Muscle of leg (tissue), 3 donors: ENCODE measurements at regions not wholly inside any gene's neighbourhood (a gene's known extent, or its start where the extent isn't known, plus 50 kb on each side); places are given as distances from the start of the nearest gene placed in this dataset.

Experiments used
- DNase-seq: peaks from one replicate; pipeline ENCODE4 v3.0.0; 2013
- H3K27ac ChIP-seq: one replicate; pipeline ENCODE4 v1.5.1; 2013; ENCODE audit warnings: mild to moderate bottlenecking, low read length, control low read depth
- H3K27me3 ChIP-seq: one replicate; pipeline ENCODE4 v1.6.1; 2013; ENCODE audit warnings: low read length; ENCODE audit not compliant: control insufficient read depth, insufficient read depth
- H3K36me3 ChIP-seq: one replicate; pipeline ENCODE4 v1.6.1; 2013; ENCODE audit warnings: low read length; ENCODE audit not compliant: control insufficient read depth, insufficient read depth
- H3K4me1 ChIP-seq: one replicate; pipeline ENCODE4 v1.6.1; 2013; ENCODE audit warnings: low read length; ENCODE audit not compliant: control insufficient read depth, insufficient read depth
- H3K4me3 ChIP-seq: one replicate; pipeline ENCODE4 v1.5.1; 2013; ENCODE audit warnings: low read length, control low read depth
- H3K9me3 ChIP-seq: replicated peaks from 2 replicates; pipeline ENCODE4 v1.6.1; 2013; ENCODE audit warnings: low read depth, low read length; ENCODE audit not compliant: control insufficient read depth
- WGBS: methylation state at CpG from one replicate; pipeline ENCODE4 v1.1.5; 2013; ENCODE audit warnings: missing lambda C conversion rate; ENCODE audit not compliant: insufficient coverage; 5-methylcytosine and 5-hydroxymethylcytosine counted together

- no peak for DNase-seq
- H3K4me1 ChIP-seq, result no peaks in the 10 kb centered on the region
- WGBS, result 84% methylated on average over 4 of the region's 6 CpGs
- no peaks in the 10 kb centered on the region for H3K36me3 ChIP-seq
- no peak overlapping the region for H3K4me3 ChIP-seq
- no peaks in the 10 kb centered on the region for H3K27me3 ChIP-seq
- H3K27ac ChIP-seq, result no peak overlapping the region
- no peaks in the 10 kb centered on the region for H3K9me3 ChIP-seq
Observed at GRCh38 chr6:104640761-104641160, 219.0 kb downstream of the HACE1 start.

GRCh38 chr6:104640150-104640700 lies 219.5 kb downstream of the HACE1 start:
- Histone ChIP-seq H3K27me3 (no peaks in the 10 kb centered on the region), H3K27ac (no peak overlapping the region), H3K4me1 (no peaks in the 10 kb centered on the region), H3K4me3 (no peak overlapping the region), H3K36me3 (no peaks in the 10 kb centered on the region), H3K9me3 (no peaks in the 10 kb centered on the region)
- DNase-seq, result peak; percentile 16
- WGBS, result 20% methylated on average over 1 of the region's 5 CpGs

- Histone ChIP-seq H3K27ac (no peak overlapping the region), H3K36me3 (no peaks in the 10 kb centered on the region), H3K27me3 (no peaks in the 10 kb centered on the region), H3K4me3 (no peak overlapping the region), H3K4me1 (no peaks in the 10 kb centered on the region), H3K9me3 (no peaks in the 10 kb centered on the region)
- peak; percentile 63 for DNase-seq
Observed at GRCh38 chr6:104639668-104640067, 220.1 kb downstream of the HACE1 start.

GRCh38 chr6:104638841-104639290 lies 220.9 kb downstream of the HACE1 start:
- H3K9me3 ChIP-seq, result no peaks in the 10 kb centered on the region
- no peak overlapping the region for H3K4me3 ChIP-seq

GRCh38 chr6:104633125-104633524 lies 226.6 kb downstream of the HACE1 start:
- Histone ChIP-seq H3K36me3 (no peaks in the 10 kb centered on the region), H3K27ac (no peak overlapping the region), H3K9me3 (no peaks in the 10 kb centered on the region), H3K27me3 (no peaks in the 10 kb centered on the region), H3K4me3 (no peak overlapping the region), H3K4me1 (no peaks in the 10 kb centered on the region)
- no peak for DNase-seq
- no CpG with 5 or more reads among the region's 4 CpGs for WGBS

More at GRCh38 chr6:104638841-104639290, 220.9 kb downstream of the HACE1 start:
- peak; percentile 60 for DNase-seq
- H3K4me1 ChIP-seq, result no peaks in the 10 kb centered on the region
- no peaks in the 10 kb centered on the region for H3K36me3 ChIP-seq
- no peaks in the 10 kb centered on the region for H3K27me3 ChIP-seq
- no peak overlapping the region for H3K27ac ChIP-seq
- 69% methylated on average over 2 of the region's 4 CpGs for WGBS

- WGBS, result no CpG with 5 or more reads among the region's 2 CpGs
- H3K27ac ChIP-seq, result no peak overlapping the region
- H3K9me3 ChIP-seq, result no peaks in the 10 kb centered on the region
- no peak overlapping the region for H3K4me3 ChIP-seq
- no peak for DNase-seq
- no peaks in the 10 kb centered on the region for H3K27me3 ChIP-seq
- no peaks in the 10 kb centered on the region for H3K36me3 ChIP-seq
- H3K4me1 ChIP-seq, result no peaks in the 10 kb centered on the region
Observed at GRCh38 chr6:104632588-104632987, 227.1 kb downstream of the HACE1 start.

- no peak for DNase-seq
- H3K9me3 ChIP-seq, result no peaks in the 10 kb centered on the region
- H3K4me1 ChIP-seq, result no peaks in the 10 kb centered on the region
- no peak overlapping the region for H3K4me3 ChIP-seq
- no peaks in the 10 kb centered on the region for H3K27me3 ChIP-seq
- no peaks in the 10 kb centered on the region for H3K36me3 ChIP-seq
- no peak overlapping the region for H3K27ac ChIP-seq
Observed at GRCh38 chr6:104630955-104631354, 228.8 kb downstream of the HACE1 start.

- DNase-seq, result no peak
- Histone ChIP-seq H3K4me3 (no peak overlapping the region), H3K27ac (no peak overlapping the region), H3K27me3 (no peaks in the 10 kb centered on the region), H3K9me3 (no peaks in the 10 kb centered on the region), H3K36me3 (no peaks in the 10 kb centered on the region), H3K4me1 (no peaks in the 10 kb centered on the region)
- WGBS, result no CpG with 5 or more reads among the region's 3 CpGs
Observed at GRCh38 chr6:104630522-104630921, 229.2 kb downstream of the HACE1 start.

- Histone ChIP-seq H3K27me3 (no peaks in the 10 kb centered on the region), H3K36me3 (no peaks in the 10 kb centered on the region), H3K27ac (no peak overlapping the region), H3K4me3 (no peak overlapping the region), H3K9me3 (no peaks in the 10 kb centered on the region), H3K4me1 (no peaks in the 10 kb centered on the region)
- DNase-seq, result no peak
- no CpG with 5 or more reads among the region's 4 CpGs for WGBS
Observed at GRCh38 chr6:104629826-104630225, 229.9 kb downstream of the HACE1 start.

- Histone ChIP-seq H3K36me3 (no peaks in the 10 kb centered on the region), H3K27me3 (no peaks in the 10 kb centered on the region), H3K4me3 (no peak overlapping the region), H3K27ac (no peak overlapping the region), H3K9me3 (no peaks in the 10 kb centered on the region), H3K4me1 (no peaks in the 10 kb centered on the region)
- 75% methylated on average over 1 of the region's 5 CpGs for WGBS
- no peak for DNase-seq
Observed at GRCh38 chr6:104625536-104625935, 234.2 kb downstream of the HACE1 start.

GRCh38 chr6:104623052-104623690 lies 236.5 kb downstream of the HACE1 start:
- no peaks in the 10 kb centered on the region for H3K9me3 ChIP-seq
- no peaks in the 10 kb centered on the region for H3K4me1 ChIP-seq
- WGBS, result 27% methylated on average over 7 of the region's 9 CpGs
- no peak overlapping the region for H3K4me3 ChIP-seq
- H3K27me3 ChIP-seq, result no peaks in the 10 kb centered on the region
- no peak overlapping the region for H3K27ac ChIP-seq
- DNase-seq, result no peak
- H3K36me3 ChIP-seq, result no peaks in the 10 kb centered on the region
